Body of pancreas (tissue), 4 donors: ENCODE measurements at regions not wholly inside any gene's neighbourhood (a gene's known extent, or its start where the extent isn't known, plus 50 kb on each side); places are given as distances from the start of the nearest gene placed in this dataset.

Experiments used
- ATAC-seq: fragments of 150-250 bp; one replicate; pipeline ENCODE4 v1.9.1; 2016
- DNase-seq, 4 donors: peaks; one replicate each; pipeline ENCODE4 v3.0.0-alpha.2; 2019
- H3K27ac ChIP-seq, 4 donors: fragments of 200-600 bp; sonication (generic); 1 replicate in 3 of 4; 2 replicates in 1 of 4; pipeline versions ENCODE4 v1.5.1 to v1.6.1; 2016 to 2019; ENCODE audit warnings: mild to moderate bottlenecking in 1 of 4, mixed read lengths in 1 of 4, moderate library complexity in 1 of 4
- H3K27me3 ChIP-seq, 2 donors: fragments of 200-600 bp; sonication (generic); one replicate each; pipeline ENCODE4 v1.6.0; 2016; ENCODE audit warnings: mild to moderate bottlenecking in 1 of 2
- H3K36me3 ChIP-seq, 2 donors: fragments of 200-600 bp; sonication (generic); replicated peaks in 1 of 2; 2 replicates each; pipeline ENCODE4 v1.5.1; 2016; ENCODE audit warnings: low read depth in 2 of 2; ENCODE audit not compliant: insufficient read depth in 1 of 2
- H3K4me1 ChIP-seq: fragments of 200-600 bp; sonication (generic); one replicate; pipeline ENCODE4 v1.6.0; 2016
- H3K4me3 ChIP-seq, 2 donors: fragments of 200-600 bp; sonication (generic); 1 replicate in 1 of 2; 2 replicates in 1 of 2; pipeline ENCODE4 v1.5.1; 2016 to 2019
- H3K9me3 ChIP-seq, 3 donors: fragments of 200-600 bp; sonication (generic); 1 replicate in 2 of 3; 2 replicates in 1 of 3; pipeline ENCODE4 v1.5.1; 2016
- CTCF ChIP-seq, 7 experiments: fragments of 450-650 bp in 4 of 7; fragments of 200-600 bp in 3 of 7; sonication (generic) in 3 of 7; IDR thresholded peaks; one replicate each; pipeline ENCODE4 v1.5.1; 2016 to 2019; ENCODE audit warnings: antibody characterized with exemption in 7 of 7
- POLR2A ChIP-seq, 3 donors: fragments of 450-650 bp; IDR thresholded peaks; one replicate each; pipeline ENCODE4 v1.6.1; 2016; ENCODE audit warnings: antibody characterized with exemption in 3 of 3, mild to moderate bottlenecking in 2 of 3
- WGBS, 2 donors: methylation state at CpG; one replicate each; pipeline ENCODE4 v1.1.5; 2017; 5-methylcytosine and 5-hydroxymethylcytosine counted together
- intact Hi-C: fragments of 100-400 bp; cut with DNase I; formaldehyde crosslinking; loops from one replicate; pipeline ENCODE4 v1.15.1; 2023

GRCh38 chr9:23467276-23467675, 358.8 kb downstream of the ELAVL2 start:
- no peak for TF ChIP-seq POLR2A (IDR thresholded peaks at IDR 0.05)
- ATAC-seq (no peak), DNase-seq (no peak)
- Histone ChIP-seq H3K4me1 (no peaks in the 10 kb centered on the region), H3K9me3 (no peaks in the 10 kb centered on the region), H3K27ac (no peak overlapping the region), H3K4me3 (no peak overlapping the region), H3K36me3 (no peaks in the 10 kb centered on the region), H3K27me3 (no peaks in the 10 kb centered on the region)
- intact Hi-C loops: no loop called here
- 61 to 68% methylated on average over 4 of the region's 4 CpGs for WGBS, 2 donors

- Histone ChIP-seq H3K27me3 (no peaks in the 10 kb centered on the region), H3K4me3 (no peak overlapping the region), H3K36me3 (no peaks in the 10 kb centered on the region), H3K27ac (no peak overlapping the region), H3K4me1 (no peaks in the 10 kb centered on the region), H3K9me3 (no peaks in the 10 kb centered on the region)
- WGBS, 2 donors: 76 to 77% methylated on average over 2 of the region's 2 CpGs
- intact Hi-C loops: no loop called here
- DNase-seq (no peak), ATAC-seq (no peak)
- TF ChIP-seq POLR2A (IDR thresholded peaks at IDR 0.05) (no peak), CTCF (IDR thresholded peaks at IDR 0.05) (no peak)
Measured at GRCh38 chr9:23477908-23478307, 348.1 kb downstream of the ELAVL2 start.

- Histone ChIP-seq H3K9me3 (no peaks in the 10 kb centered on the region), H3K27me3 (no peaks in the 10 kb centered on the region), H3K4me1 (no peaks in the 10 kb centered on the region), H3K36me3 (no peaks in the 10 kb centered on the region), H3K27ac (no peak overlapping the region), H3K4me3 (no peak overlapping the region)
- ATAC-seq (no peak), DNase-seq (no peak)
- TF ChIP-seq POLR2A (IDR thresholded peaks at IDR 0.05) (no peak), CTCF (IDR thresholded peaks at IDR 0.05) (no peak)
- intact Hi-C loops: no loop called here
- 48 to 68% methylated on average over 1 of the region's 1 CpG for WGBS, 2 donors
Measured at GRCh38 chr9:23483566-23483965, 342.5 kb downstream of the ELAVL2 start.

GRCh38 chr9:23492126-23493002, 333.7 kb downstream of the ELAVL2 start:
- Histone ChIP-seq H3K27ac (no peak overlapping the region), H3K36me3 (no peaks in the 10 kb centered on the region), H3K4me1 (no peaks in the 10 kb centered on the region), H3K9me3 (no peaks in the 10 kb centered on the region), H3K27me3 (no peaks in the 10 kb centered on the region), H3K4me3 (no peak overlapping the region)
- DNase-seq (peak in 1 of 4 donors; percentile 3), ATAC-seq (peak; percentile 65)
- TF ChIP-seq POLR2A (IDR thresholded peaks at IDR 0.05): no peak
- peak in 5 of 7 experiments; percentile 17 to 45 (median 41) for TF ChIP-seq CTCF (IDR thresholded peaks at IDR 0.05)
- intact Hi-C loops: no loop called here
- 20 to 23% methylated on average over 5 of the region's 5 CpGs for WGBS, 2 donors

GRCh38 chr9:23493219-23493618, 332.8 kb downstream of the ELAVL2 start:
- Histone ChIP-seq H3K36me3 (no peaks in the 10 kb centered on the region), H3K27me3 (no peaks in the 10 kb centered on the region), H3K4me1 (no peaks in the 10 kb centered on the region), H3K27ac (no peak overlapping the region), H3K9me3 (no peaks in the 10 kb centered on the region), H3K4me3 (no peak overlapping the region)
- DNase-seq (no peak), ATAC-seq (no peak)
- no peak for TF ChIP-seq POLR2A (IDR thresholded peaks at IDR 0.05)
- no peak for TF ChIP-seq CTCF (IDR thresholded peaks at IDR 0.05)
- WGBS, 2 donors: 25 to 31% methylated on average over 5 of the region's 5 CpGs
- intact Hi-C loops: no loop called here
